Activated CD8-positive, alpha-beta memory T cell treated with anti-CD3 and anti-CD28 coated beads for 36 hours (primary cell): ENCODE measurements at regions not wholly inside any gene's neighbourhood (a gene's known extent, or its start where the extent isn't known, plus 50 kb on each side); places are given as distances from the start of the nearest gene placed in this dataset.
"Not testable (repeated sequence)": the region's sequence is repeated elsewhere in the genome, so short reads cannot be mapped to it uniquely, and the experiment has no call there.

Experiments used
- CTCF ChIA-PET: fragments of 350-600 bp; sonication (Branson Sonifier 250); formaldehyde crosslinking; loops from one replicate; lab custom pipeline; 2021; ENCODE audit warnings: antibody characterized with exemption; lab: Charles Lee
- POLR2A ChIA-PET: fragments of 350-600 bp; sonication (Branson Sonifier 250); formaldehyde crosslinking; loops from one replicate; lab custom pipeline; 2021; ENCODE audit warnings: antibody characterized with exemption; lab: Charles Lee

DNA sequence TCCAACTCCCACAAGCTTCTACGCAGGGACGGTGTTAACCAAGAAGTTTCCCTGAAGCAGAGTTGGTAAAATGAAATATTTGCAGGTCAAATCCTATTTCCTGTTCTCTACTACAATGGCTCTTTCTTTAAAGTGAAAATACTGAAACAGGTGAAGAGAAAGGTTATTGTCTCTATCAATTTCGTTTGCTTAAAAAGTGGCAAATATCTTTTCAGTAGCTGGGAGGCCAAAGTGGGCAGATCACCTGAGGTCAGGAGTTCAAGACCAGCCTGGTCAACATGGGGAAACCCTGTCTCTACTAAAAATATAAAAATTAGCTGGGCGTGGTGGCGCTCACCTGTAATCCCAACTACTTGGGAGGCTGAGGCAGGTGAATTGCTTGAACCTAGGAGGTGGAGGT, 134.2 kb upstream of the TPM1 start:
- POLR2A ChIA-PET, CTCF ChIA-PET: not testable (repeated sequence)

DNA sequence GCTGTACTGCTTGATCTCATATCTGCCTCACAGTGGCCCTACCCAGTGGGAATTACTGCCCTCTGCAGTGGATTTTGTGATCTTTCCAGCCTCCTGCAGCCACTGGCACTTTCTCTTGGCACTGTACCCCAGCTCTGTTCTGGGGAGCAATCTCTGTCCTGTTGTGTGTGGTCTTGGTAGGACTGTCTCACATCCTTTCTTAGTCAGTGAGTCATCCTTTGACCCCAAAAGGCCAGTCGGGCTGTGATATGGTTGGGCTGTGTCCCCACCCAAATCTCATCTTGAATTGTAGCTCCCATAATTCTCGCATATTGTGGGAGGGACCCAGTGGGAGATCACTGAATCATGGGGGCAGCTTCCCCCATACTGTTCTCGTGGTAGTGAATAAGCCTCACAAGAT, 133.3 kb upstream of the TPM1 start:
- POLR2A ChIA-PET = no interaction called here
- CTCF ChIA-PET = no interaction called here

DNA sequence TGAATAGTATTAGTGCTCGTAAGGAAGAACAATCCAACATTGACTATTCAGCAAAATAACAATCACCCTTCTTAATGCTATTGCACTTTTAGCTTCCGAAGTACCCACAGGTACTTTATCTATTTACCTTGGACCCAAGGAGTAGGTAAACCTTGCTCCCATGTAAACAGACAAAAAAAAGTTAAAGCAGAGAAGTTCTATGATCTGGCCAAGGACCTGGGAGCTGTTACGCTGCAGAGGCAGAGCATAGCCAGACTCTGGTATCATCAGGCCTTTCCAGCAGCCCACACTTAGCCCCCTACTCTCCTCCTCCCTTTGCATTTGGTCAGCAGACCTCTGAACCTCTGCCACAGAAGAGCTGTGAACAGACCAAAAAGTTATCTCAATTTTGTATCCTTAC, 130.3 kb upstream of the TPM1 start:
- ChIA-PET POLR2A (no interaction called here), CTCF (no interaction called here)

DNA sequence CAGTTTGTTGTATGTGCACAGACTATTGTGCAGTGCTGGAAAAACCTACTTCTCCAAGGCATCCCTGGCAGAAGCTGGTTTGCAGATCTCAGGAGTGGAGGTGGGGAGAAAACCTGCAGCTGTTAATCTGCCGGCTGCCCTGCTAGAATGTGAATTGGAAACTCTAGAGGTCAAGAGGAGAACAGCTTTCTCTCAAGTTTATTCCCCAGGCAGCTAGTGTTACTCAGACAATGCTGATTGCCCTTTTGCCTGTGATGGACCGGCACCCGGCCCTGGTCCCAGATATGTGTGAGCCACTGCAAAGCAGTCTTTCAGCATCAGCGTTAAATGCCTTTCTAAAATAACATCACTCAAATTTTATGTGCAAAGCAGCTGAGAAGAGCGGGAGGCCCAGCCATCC, 129.7 kb upstream of the TPM1 start:
- POLR2A ChIA-PET = no interaction called here
- CTCF ChIA-PET = no interaction called here

DNA sequence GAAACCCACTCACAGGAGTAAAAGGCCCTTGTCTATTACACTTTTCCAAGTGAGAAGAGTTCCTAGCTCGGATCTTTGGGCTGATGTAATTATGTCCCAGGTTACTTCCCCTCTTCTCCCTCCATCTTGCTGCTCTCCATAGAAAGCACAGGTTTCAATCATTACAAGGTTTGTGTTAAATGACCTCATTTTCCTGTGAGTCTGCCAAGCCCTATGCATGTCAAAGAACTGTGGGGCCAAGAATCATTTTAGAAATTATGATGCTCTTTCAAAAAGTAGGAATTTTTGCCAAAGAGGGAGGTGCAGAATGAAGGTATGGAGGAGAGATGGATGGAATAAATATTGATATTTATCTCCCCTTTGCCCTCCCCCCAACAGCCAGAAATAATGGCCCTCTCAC, 129.3 kb upstream of the TPM1 start:
- ChIA-PET POLR2A (no interaction called here), CTCF (no interaction called here)

DNA sequence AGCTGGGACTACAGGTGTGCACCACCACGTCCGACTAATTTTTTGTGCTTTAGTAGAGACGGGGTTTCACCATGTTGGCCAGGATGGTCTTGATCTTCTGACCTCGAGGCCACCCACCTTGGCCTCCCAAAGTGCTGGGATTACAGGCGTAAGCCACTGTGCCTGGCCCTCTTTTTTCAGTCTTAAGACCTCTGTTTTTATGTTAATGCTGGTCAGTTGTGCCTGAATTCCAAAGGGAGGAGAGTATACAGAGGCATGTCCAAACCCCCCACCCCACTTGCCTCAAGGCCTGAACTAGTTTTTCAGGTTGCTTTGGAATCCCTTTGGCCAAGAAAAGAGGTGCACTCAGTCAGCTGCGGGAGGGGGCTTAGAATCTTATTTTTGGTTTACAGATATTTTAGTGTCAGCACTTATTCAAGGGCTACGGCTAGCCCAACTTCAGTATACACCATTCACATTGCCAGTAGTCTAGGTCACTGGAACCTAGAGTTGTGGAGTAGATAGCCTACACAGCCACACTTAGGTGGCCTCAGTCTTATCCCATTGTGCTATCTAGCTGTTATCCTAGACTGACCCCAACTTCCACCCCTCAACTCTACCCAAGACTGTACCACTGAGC, 128.0 kb upstream of the TPM1 start:
- ChIA-PET POLR2A (no interaction called here), CTCF (no interaction called here)

DNA sequence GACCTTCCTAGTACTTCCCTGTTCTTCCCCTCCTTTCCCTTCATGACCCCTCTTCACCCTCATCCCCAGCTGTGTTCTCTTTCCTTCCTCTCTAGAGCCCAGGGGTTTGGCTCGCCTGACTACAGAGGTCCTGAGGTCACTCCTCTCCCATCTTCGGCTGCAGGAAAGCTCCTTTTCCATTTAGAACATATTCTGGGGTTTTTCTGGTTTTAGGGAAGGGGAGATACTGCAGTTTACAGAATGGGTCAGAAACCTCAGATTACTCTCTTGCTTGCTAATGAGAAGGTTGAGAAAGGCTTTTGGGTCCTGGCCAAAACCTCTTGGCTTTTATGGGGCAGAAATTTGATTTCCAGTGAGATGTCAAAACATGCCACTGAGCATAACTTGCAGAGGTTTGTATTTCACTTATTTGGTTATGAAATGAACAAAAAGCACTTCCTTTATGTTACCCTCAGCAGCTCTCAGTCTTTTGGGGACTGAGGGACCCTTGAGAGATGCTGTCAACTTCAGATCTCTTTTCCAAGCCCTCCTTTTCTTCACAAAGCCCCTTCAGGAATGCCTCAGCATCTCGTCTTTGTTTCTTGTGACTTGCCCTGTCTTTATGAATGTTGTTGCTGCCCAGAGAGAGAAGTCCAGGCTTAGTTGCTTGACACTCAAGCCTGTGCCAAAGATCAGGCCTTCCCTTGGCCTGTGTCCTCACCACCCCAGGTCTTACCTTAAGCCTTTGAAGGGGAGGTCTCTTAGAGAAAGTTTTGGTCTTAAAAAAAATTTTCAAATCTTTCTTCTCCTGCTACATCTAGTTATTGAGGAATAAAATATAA, 121.7 kb upstream of the TPM1 start:
- POLR2A ChIA-PET = no interaction called here
- CTCF ChIA-PET = no interaction called here

DNA sequence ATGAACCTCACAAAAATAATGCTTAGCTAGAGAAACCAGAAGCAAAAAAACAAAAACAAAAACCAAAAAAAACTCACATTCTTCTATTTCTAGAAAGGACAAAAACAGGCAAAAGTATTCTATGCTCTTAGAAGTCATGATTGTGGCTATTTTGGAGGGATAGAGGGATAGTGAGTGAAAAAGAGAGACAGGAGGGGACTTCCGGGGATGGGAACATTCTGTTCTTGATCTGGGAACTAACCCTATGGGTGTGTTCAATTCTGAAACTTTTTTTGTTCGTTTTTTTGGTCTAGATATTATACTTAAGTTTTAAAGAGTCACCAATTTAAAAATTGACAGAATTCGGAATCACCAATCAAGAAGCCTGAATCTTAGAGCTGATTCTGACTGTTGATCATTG, 120.0 kb upstream of the TPM1 start:
- CTCF ChIA-PET = no interaction called here

DNA sequence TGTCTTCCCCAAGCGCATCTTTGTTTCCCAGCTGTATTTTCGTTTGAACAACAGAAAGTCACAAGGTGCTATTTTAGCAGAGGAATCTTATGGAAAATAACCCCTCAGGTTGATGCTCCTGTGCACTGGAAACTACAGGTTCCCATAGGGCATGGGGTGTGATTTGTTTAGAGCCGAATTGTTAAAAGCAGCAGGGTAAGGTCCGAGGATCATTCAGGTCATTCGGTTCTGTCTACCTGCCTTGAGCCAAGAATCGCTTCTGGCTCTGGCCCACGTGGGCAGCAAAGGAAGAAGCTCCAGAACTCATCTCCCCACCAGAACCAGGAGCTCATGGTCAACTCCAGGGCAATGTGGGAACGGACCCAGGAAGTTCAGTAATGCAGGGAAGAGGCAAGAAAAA, 116.7 kb upstream of the TPM1 start:
- CTCF ChIA-PET = no interaction called here

More for the DNA sequence above, 120.0 kb upstream of the TPM1 start:
- POLR2A ChIA-PET = no interaction called here

DNA sequence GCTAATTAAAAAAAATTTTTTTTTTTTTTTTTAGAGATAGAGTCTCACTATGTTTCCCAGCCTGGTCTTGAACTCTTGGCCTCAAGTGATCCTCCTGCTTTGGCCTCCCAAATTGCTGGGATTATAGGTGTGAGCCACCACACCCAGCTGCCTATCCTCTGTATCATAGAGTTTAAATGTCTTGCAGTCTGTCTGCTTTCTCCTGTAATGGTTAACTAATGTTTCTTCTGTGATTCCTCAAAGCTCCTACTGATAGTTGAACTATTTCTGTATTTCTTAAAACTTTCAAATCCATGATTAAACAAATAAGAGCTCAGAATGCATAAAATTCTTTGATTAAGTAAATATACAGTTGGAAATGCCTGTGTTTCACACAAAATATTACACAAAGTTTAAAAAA, 115.4 kb upstream of the TPM1 start:
- POLR2A ChIA-PET = no interaction called here
- CTCF ChIA-PET = no interaction called here

More for the DNA sequence above, 116.7 kb upstream of the TPM1 start:
- POLR2A ChIA-PET = no interaction called here

DNA sequence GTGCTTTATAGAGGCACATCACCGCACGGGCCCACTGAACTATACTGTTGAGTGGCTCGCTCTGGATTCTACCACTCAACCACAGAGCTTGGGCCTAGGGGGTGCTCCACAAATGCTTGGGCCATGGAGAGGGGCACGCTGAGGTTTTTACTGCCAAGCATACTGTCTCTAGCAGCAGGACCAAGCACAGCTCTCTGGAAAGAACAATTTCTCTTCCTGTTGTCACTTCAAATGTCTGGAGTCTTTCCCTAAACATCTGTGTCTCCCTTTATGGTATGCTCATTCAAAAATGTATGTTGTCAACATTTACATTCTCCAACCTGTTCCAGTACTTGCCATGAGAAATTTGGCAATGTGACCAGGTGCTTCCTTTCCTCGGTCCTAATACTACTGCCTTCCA, 114.7 kb upstream of the TPM1 start:
- CTCF ChIA-PET = no interaction called here

DNA sequence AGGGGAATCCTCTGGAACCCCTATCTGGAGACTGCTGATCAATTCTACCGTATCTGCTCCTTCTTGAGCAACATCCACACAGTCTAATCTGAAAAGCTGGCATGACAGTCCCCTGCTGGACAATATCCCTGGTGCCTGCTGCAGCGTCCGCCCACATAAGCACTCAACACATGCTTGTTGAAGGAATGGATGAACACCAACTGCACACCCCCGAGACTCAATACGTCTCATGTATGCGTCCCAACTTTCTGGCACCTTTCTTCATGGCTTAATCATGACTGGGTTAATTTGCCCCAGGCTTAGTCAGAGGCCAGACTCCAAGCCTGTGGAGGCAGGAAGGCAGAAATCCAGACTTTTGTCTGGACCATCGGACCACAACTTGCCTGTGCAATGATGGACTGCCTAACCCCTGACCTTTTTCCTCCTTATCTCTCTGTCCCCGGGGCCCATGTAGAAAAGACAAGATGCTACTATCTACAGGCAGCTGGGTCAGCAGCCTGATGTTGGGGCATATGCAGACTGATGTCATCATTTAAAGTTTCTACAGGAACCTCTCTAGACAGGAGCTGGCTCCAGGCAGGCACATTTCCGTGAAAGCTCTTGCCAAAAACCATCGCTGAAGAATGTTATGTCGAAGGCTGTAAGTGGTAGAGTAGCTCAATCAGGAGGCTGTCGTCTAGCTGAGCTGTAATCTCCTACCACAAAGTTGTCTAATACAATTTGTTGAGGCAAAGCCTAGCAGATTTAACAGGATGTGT, 114.1 kb upstream of the TPM1 start:
- CTCF ChIA-PET = no interaction called here
- POLR2A ChIA-PET = no interaction called here

More for the DNA sequence above, 114.7 kb upstream of the TPM1 start:
- POLR2A ChIA-PET = no interaction called here

DNA sequence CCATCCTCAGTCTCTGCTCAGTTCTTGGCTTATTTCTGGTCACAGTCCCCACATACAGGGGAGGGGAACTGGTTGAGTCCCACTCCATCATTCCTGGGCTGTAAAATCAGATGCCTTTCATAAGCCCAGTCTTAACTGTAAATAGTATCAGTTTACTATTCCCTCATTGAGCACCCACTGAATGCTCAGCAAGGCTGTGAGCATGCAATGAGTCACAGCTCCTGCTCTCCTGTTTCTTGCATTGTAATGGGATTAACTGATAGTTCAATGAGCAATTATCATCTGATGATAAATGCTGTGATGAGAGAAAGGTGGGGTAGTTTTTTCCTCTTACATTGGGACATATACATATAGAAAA, 113.6 kb upstream of the TPM1 start:
- CTCF ChIA-PET = no interaction called here
- POLR2A ChIA-PET = no interaction called here

DNA sequence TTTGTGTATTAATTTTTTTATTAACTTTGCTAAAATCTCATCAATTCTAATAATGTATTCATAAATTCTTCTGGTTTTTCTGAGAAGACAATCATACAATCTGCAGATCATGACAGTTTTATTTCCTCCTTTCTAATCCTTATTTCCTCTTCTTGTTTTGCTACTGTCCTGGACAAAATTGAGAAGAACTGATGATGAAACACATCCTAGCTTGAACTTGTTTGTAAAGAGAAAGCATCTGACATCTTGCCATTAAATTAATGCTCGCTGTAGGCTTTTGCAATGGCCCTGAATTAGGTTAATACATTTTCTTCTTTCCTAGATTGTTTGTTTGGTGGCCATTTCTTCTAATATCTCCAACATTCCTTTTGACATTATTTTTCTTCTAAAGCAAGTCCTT, 110.9 kb upstream of the TPM1 start:
- POLR2A ChIA-PET = no interaction called here
- CTCF ChIA-PET = no interaction called here

DNA sequence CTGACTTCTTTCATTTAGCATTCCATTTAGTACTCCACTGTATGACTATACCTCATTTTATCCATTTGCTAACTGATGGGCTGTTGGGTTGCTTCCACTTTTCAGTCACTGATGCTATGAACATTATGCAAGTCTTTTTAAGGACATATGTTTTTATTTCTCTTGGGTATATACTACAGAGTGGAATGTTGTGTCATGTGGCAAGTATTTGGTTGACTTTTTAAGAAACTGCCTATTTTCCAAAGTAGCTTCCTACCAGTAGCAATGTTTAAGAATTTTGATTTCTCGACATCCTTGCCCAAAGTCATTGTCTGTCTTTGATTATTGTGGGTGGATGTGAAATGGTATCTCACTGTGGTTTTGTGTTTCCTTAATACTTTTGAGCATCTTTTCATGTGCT, 110.1 kb upstream of the TPM1 start:
- CTCF ChIA-PET = no interaction called here
- POLR2A ChIA-PET = no interaction called here

DNA sequence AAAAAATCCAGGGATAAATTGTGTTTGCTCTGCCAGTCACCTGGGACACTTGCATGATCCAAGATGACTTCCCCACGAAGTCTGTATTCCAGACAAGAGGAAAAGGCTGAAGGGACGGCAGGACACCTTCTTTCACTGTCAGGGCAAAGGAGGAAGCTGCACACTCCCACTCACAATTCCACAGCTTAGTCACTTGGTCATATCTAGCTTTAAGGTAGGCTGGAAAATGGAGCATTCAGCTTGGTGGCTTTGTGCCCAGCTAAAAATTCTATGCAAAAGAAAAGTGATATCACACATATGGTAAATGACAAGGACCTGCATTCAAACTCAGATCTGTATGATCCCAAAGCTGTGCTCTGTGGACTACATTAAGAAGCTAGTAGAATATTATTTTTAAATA, 109.2 kb upstream of the TPM1 start:
- POLR2A ChIA-PET = no interaction called here
- CTCF ChIA-PET = no interaction called here

DNA sequence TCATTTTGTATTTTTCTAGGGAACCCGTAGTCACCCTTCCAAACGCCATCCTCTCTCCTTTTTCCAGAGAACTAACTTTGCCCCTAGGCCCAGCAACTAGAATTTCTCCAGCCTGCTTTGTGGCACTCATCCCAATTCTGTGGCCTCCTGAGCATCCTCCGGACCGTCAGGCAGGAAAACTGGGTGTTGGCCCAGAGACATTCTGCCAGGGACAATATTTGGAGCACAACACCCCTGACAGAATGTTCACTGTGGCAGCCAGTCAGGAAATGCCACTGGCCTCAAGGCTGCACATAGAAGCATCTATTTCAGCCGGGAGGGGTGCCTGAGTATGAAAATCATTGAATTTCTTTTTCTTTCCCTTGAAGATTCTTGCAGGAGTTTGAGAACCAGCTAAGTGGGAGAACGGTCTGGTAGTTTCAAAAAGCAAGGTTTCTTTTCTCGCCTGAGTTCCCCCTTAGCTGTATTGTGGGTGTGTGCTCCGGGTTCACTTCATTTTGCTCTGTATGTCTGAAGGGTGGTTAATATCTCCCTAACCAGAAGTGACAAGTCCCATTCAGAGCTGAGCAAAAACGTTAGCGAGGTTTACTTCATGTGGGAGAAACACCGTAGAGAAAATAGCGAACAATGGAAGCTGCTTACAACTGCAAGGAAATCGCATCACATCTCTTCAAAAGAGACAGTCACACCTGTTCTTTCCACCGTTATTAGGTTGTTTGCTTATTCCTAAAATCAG, 108.1 kb upstream of the TPM1 start:
- CTCF ChIA-PET = no interaction called here
- POLR2A ChIA-PET = no interaction called here

DNA sequence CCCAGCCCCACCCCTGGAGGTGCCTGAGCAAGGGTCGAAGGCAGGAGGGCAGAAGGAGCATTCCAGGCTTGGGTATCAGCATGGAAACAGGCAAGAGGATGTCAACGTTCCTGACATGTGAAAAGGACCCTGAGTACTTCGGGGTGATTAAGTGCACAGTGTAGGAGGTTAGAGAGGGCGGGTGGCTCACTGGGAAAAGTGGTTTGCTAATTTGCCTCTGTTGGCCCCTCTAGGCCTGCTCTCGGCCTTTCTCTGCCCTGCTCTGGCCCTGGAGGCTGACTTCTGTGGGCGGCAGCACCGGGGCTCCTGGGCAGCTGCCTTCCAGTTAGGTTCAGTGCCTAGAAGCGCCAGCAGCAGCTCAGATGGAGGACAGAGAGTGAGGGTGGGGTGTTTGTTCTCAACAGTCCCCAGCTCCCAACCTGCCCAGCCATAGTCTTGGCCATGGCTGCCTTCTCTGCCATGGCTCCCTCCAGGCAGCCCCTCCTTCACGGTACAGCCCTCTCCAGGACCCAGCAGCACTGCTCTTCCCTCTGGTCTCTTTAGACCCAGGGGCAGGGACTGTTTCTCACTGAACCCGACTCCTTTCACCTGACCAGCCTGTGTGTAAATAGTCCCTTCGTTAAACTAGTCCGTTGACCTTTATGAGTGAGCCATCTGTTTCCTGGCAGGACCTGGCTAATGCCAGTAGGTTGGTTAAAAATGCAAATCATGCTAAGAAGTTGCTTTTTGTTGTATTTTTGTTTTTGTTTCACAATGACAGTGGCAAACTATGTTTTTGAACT, 107.1 kb upstream of the TPM1 start:
- CTCF ChIA-PET = no interaction called here
- POLR2A ChIA-PET = no interaction called here

DNA sequence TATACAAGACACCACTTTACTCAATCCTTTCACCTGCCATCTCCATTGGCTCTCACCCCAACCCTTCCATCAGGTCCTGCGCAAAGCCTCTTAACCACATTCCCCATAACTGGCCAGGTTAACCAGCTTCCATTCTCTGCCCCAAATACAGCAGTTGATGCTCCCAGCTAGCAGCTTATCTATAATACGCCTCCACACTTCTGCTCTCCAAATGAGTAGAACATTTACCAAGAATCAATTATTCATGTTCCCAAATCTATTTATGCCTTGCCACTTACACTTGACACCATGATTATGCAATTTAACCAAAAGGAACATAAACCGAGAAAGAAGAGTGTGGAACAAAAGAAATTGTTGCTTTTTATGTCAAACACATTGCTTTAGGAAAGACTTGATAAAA, 103.7 kb upstream of the TPM1 start:
- ChIA-PET POLR2A (no interaction called here), CTCF (no interaction called here)
